HG03045 (cell line): ENCODE measurements at regions not wholly inside any gene's neighbourhood (a gene's known extent, or its start where the extent isn't known, plus 50 kb on each side); places are given as distances from the start of the nearest gene placed in this dataset.
"Not testable (repeated sequence)": the region's sequence is repeated elsewhere in the genome, so short reads cannot be mapped to it uniquely, and the experiment has no call there.

Experiments
- ATAC-seq: cut with Tn5 transposase; IDR thresholded peaks from one replicate; pipeline ENCODE4 v1.9.1; 2021; ENCODE audit warnings: mild to moderate bottlenecking, moderate library complexity; ENCODE audit not compliant: unreplicated experiment

GRCh38 chr2:192499476-192499875 lies 304.7 kb upstream of the TMEFF2 start:
- ATAC-seq: no peak

- ATAC-seq: no peak
Measured at GRCh38 chr2:192498747-192499146, 304.0 kb upstream of the TMEFF2 start.

GRCh38 chr2:192488158-192488557 lies 293.4 kb upstream of the TMEFF2 start:
- ATAC-seq: not testable (repeated sequence)

GRCh38 chr2:192487636-192488035 lies 292.9 kb upstream of the TMEFF2 start:
- ATAC-seq: no peak

GRCh38 chr2:192484903-192485302 lies 290.2 kb upstream of the TMEFF2 start:
- ATAC-seq: no peak

GRCh38 chr2:192480984-192481383 lies 286.3 kb upstream of the TMEFF2 start:
- ATAC-seq: no peak

GRCh38 chr2:192473331-192473730 lies 278.6 kb upstream of the TMEFF2 start:
- no peak for ATAC-seq

GRCh38 chr2:192471982-192472381 lies 277.2 kb upstream of the TMEFF2 start:
- no peak for ATAC-seq

- ATAC-seq: no peak
Measured at GRCh38 chr2:192469612-192470011, 274.9 kb upstream of the TMEFF2 start.

GRCh38 chr2:192467953-192468660 lies 273.4 kb upstream of the TMEFF2 start:
- no peak for ATAC-seq

GRCh38 chr2:192465141-192465540 lies 270.4 kb upstream of the TMEFF2 start:
- ATAC-seq: no peak

- ATAC-seq: no peak
Measured at GRCh38 chr2:192459422-192459821, 264.7 kb upstream of the TMEFF2 start.

- no peak for ATAC-seq
Measured at GRCh38 chr2:192448881-192449280, 254.1 kb upstream of the TMEFF2 start.

GRCh38 chr2:192444286-192444838 lies 249.6 kb upstream of the TMEFF2 start:
- no peak for ATAC-seq

- no peak for ATAC-seq
Measured at GRCh38 chr2:192443831-192444230, 249.1 kb upstream of the TMEFF2 start.

GRCh38 chr2:192438239-192438638 lies 243.5 kb upstream of the TMEFF2 start:
- no peak for ATAC-seq

GRCh38 chr2:192437653-192438052 lies 242.9 kb upstream of the TMEFF2 start:
- ATAC-seq: no peak

- no peak for ATAC-seq
Measured at GRCh38 chr2:192424243-192424642, 229.5 kb upstream of the TMEFF2 start.

- ATAC-seq: no peak
Measured at GRCh38 chr2:192419786-192420185, 225.1 kb upstream of the TMEFF2 start.

GRCh38 chr2:192416060-192416459 lies 221.3 kb upstream of the TMEFF2 start:
- no peak for ATAC-seq

GRCh38 chr2:192414794-192415193 lies 220.1 kb upstream of the TMEFF2 start:
- no peak for ATAC-seq

GRCh38 chr2:192413812-192414681 lies 219.3 kb upstream of the TMEFF2 start:
- ATAC-seq: no peak
